A673 (cell line): ENCODE measurements at regions not wholly inside any gene's neighbourhood (a gene's known extent, or its start where the extent isn't known, plus 50 kb on each side); places are given as distances from the start of the nearest gene placed in this dataset.
"Not testable (repeated sequence)": the region's sequence is repeated elsewhere in the genome, so short reads cannot be mapped to it uniquely, and the experiment has no call there.

Source experiments
- BruUV-seq: library from RNA; stranded (reverse); fragments of 400-500 nt; replicated peaks from 2 replicates; lab custom pipeline; 2021; lab: Mats Ljungman, UMichigan
- CTCF ChIA-PET: fragments of 300-600 bp; sonication (Branson Sonifier 250); formaldehyde crosslinking; loops from one replicate; lab custom pipeline; 2022; ENCODE audit warnings: antibody characterized with exemption; lab: Charles Lee
- POLR2A ChIA-PET: fragments of 300-600 bp; sonication (Branson Sonifier 250); formaldehyde crosslinking; loops from one replicate; lab custom pipeline; 2022; ENCODE audit warnings: antibody characterized with exemption; ENCODE audit not compliant: low non-redundant PET; lab: Charles Lee
- DNase-seq: peaks from one replicate; pipeline ENCODE4 v3.0.0-alpha.2; 2015; ENCODE audit warnings: low spot score
- H3K27ac ChIP-seq: fragments of 200-600 bp; sonication (generic); 2 replicates; pipeline ENCODE4 v1.5.1; 2016; ENCODE audit warnings: mixed run types, low read depth, mild to moderate bottlenecking, mixed read lengths, antibody characterized with exemption, low read length; ENCODE audit not compliant: poor library complexity, severe bottlenecking
- H3K27me3 ChIP-seq: fragments of 200-600 bp; sonication (generic); replicated peaks from 2 replicates; pipeline ENCODE4 v1.6.1; 2017; ENCODE audit warnings: mixed run types, low read depth, mild to moderate bottlenecking, mixed read lengths, antibody characterized with exemption, low read length; ENCODE audit not compliant: insufficient read depth, poor library complexity
- H3K36me3 ChIP-seq: fragments of 200-600 bp; sonication (generic); 2 replicates; pipeline ENCODE4 v1.6.1; 2016; ENCODE audit warnings: mixed run types, mild to moderate bottlenecking, mixed read lengths, antibody characterized with exemption, low read length; ENCODE audit not compliant: insufficient read depth, poor library complexity, severe bottlenecking
- H3K4me1 ChIP-seq: fragments of 200-600 bp; sonication (generic); 2 replicates; pipeline ENCODE4 v1.6.1; 2017; ENCODE audit warnings: mixed run types, mild to moderate bottlenecking, mixed read lengths, antibody characterized with exemption, low read length; ENCODE audit not compliant: insufficient read depth, poor library complexity, severe bottlenecking
- H3K4me3 ChIP-seq: fragments of 200-600 bp; sonication (generic); 2 replicates; pipeline ENCODE4 v1.5.1; 2016; ENCODE audit warnings: low read depth, mixed run types, mild to moderate bottlenecking, mixed read lengths, low read length; ENCODE audit not compliant: poor library complexity, severe bottlenecking
- H3K9me3 ChIP-seq: fragments of 200-600 bp; sonication (generic); 2 replicates; pipeline ENCODE4 v1.6.1; 2016; ENCODE audit warnings: mixed run types, low read depth, mild to moderate bottlenecking, mixed read lengths, antibody characterized with exemption, low read length; ENCODE audit not compliant: poor library complexity, severe bottlenecking
- EZH2 ChIP-seq: fragments of 200-600 bp; sonication (generic); IDR thresholded peaks from 2 replicates; pipeline ENCODE4 v1.6.1; 2017; ENCODE audit warnings: borderline replicate concordance, low read depth, mild to moderate bottlenecking, mixed read lengths, antibody characterized with exemption, low read length; ENCODE audit not compliant: poor library complexity, severe bottlenecking
- intact Hi-C: fragments of 100-400 bp; cut with micrococcal nuclease; formaldehyde crosslinking; loops from one replicate; pipeline ENCODE4 v1.10.0; 2022; ENCODE audit not compliant: unreplicated experiment
- TF ChIP-seq, protein P1 (sequence below): fragments of 300-800, 200-600 bp; sonication (generic); conservative IDR thresholded peaks from 2 replicates; pipeline ENCODE4 v1.5.1; 2017; ENCODE audit warnings: low read depth, mild to moderate bottlenecking, antibody characterized with exemption, low read length, moderate library complexity, mixed read lengths

GRCh38 chr1:101175886-101176285, 60.9 kb upstream of the S1PR1 start:
- H3K4me1 ChIP-seq = no peaks in the 10 kb centered on the region
- H3K27me3 ChIP-seq = no peaks in the 10 kb centered on the region
- intact Hi-C loops = no loop called here
- ChIA-PET POLR2A (no interaction called here), CTCF (no interaction called here)
- H3K9me3 ChIP-seq = no peaks in the 10 kb centered on the region
- no peak for DNase-seq
- no peaks in the 10 kb centered on the region for H3K36me3 ChIP-seq
- TF ChIP-seq, protein P1, sequence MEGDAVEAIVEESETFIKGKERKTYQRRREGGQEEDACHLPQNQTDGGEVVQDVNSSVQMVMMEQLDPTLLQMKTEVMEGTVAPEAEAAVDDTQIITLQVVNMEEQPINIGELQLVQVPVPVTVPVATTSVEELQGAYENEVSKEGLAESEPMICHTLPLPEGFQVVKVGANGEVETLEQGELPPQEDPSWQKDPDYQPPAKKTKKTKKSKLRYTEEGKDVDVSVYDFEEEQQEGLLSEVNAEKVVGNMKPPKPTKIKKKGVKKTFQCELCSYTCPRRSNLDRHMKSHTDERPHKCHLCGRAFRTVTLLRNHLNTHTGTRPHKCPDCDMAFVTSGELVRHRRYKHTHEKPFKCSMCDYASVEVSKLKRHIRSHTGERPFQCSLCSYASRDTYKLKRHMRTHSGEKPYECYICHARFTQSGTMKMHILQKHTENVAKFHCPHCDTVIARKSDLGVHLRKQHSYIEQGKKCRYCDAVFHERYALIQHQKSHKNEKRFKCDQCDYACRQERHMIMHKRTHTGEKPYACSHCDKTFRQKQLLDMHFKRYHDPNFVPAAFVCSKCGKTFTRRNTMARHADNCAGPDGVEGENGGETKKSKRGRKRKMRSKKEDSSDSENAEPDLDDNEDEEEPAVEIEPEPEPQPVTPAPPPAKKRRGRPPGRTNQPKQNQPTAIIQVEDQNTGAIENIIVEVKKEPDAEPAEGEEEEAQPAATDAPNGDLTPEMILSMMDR = no peak
- no peak for TF ChIP-seq EZH2
- no peak overlapping the region for H3K4me3 ChIP-seq
- no peak overlapping the region for H3K27ac ChIP-seq
- BruUV-seq = no TSS peak

DNA sequence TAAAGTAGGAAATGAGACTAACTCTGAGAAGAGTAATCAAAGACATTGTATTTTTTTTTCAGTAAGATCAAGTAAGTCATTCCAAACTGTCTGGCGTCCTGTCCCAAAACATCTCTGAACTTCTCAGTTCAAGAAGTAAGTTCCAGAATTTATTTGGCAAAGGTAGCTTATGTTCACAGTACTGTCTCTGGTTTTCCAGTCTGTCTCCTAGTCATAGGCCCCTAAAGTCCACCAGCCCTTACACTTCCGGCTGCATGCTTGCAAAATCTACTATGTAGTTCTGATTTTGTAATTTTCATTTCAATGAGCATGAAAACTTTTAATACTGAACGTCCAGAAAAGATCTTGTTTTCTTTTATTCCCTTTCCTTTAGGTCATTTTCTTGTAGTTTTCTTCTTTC, 61.4 kb upstream of the S1PR1 start:
- H3K4me1 ChIP-seq = no peaks in the 10 kb centered on the region
- ChIA-PET CTCF (no interaction called here), POLR2A (no interaction called here)
- no peaks in the 10 kb centered on the region for H3K27me3 ChIP-seq
- DNase-seq = no peak
- no peak overlapping the region for H3K4me3 ChIP-seq
- intact Hi-C loops = no loop called here
- no peaks in the 10 kb centered on the region for H3K9me3 ChIP-seq
- TF ChIP-seq, protein P1 = no peak
- TF ChIP-seq EZH2 = no peak
- no peak overlapping the region for H3K27ac ChIP-seq
- BruUV-seq = no TSS peak
- no peaks in the 10 kb centered on the region for H3K36me3 ChIP-seq

DNA sequence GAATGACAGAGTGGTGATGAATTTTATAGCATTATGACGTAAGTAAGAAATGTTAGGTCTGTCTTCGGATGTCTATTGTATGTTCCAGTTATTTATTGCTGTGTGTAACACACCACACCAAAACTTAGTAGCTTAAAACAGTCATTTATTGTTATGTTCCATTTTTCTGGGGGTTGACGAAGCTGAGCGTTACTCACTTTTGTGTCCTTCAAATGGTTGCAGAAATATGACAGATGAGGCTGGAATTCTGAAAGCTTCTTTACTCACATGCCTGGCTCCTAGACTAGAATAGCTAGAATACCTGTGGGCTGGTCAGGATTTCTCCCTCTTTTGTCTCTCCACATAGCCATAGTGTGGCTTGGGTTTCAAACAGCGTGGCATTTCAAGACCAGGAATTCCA, 62.1 kb upstream of the S1PR1 start:
- Histone ChIP-seq H3K9me3 (no peaks in the 10 kb centered on the region), H3K27ac (no peak overlapping the region), H3K4me1 (no peaks in the 10 kb centered on the region), H3K27me3 (no peaks in the 10 kb centered on the region), H3K4me3 (no peak overlapping the region), H3K36me3 (no peaks in the 10 kb centered on the region)
- CTCF ChIA-PET = no interaction called here
- BruUV-seq = no TSS peak
- intact Hi-C loops = no loop called here
- TF ChIP-seq, protein P1 = no peak
- TF ChIP-seq EZH2 = no peak
- POLR2A ChIA-PET = no interaction called here
- no peak for DNase-seq

GRCh38 chr1:101174298-101174697, 62.5 kb upstream of the S1PR1 start:
- H3K27me3 ChIP-seq, CTCF ChIA-PET, H3K9me3 ChIP-seq, H3K4me3 ChIP-seq, H3K27ac ChIP-seq, BruUV-seq, DNase-seq, H3K4me1 ChIP-seq, intact Hi-C loops, POLR2A ChIA-PET, H3K36me3 ChIP-seq: not testable (repeated sequence)
